GM18517 (cell line): ENCODE measurements at regions not wholly inside any gene's neighbourhood (a gene's known extent, or its start where the extent isn't known, plus 50 kb on each side); places are given as distances from the start of the nearest gene placed in this dataset.

Experiments
- ATAC-seq: cut with Tn5 transposase; IDR thresholded peaks from one replicate; pipeline ENCODE4 v1.9.1; 2021; ENCODE audit warnings: mild to moderate bottlenecking, moderate library complexity; ENCODE audit not compliant: unreplicated experiment

- ATAC-seq, result no peak
Measured at GRCh38 chr14:38850664-38851063, 252.4 kb downstream of the SEC23A start.

GRCh38 chr14:38848243-38848935 lies 254.6 kb downstream of the SEC23A start:
- no peak for ATAC-seq

- no peak for ATAC-seq
Measured at GRCh38 chr14:38847161-38847560, 255.9 kb downstream of the SEC23A start.

GRCh38 chr14:38839694-38840365 lies 263.2 kb downstream of the SEC23A start:
- ATAC-seq, result no peak

- no peak for ATAC-seq
Measured at GRCh38 chr14:38838979-38839323, 264.1 kb downstream of the SEC23A start.

- no peak for ATAC-seq
Measured at GRCh38 chr14:38838049-38838978, 264.7 kb downstream of the SEC23A start.

GRCh38 chr14:38837343-38838048 lies 265.5 kb downstream of the SEC23A start:
- no peak for ATAC-seq

GRCh38 chr14:38836539-38836938 lies 266.5 kb downstream of the SEC23A start:
- ATAC-seq, result no peak

- no peak for ATAC-seq
Measured at GRCh38 chr14:38835874-38836273, 267.2 kb downstream of the SEC23A start.

- no peak for ATAC-seq
Measured at GRCh38 chr14:38828183-38828827, 274.7 kb downstream of the SEC23A start.

- ATAC-seq, result no peak
Measured at GRCh38 chr14:38824706-38825105, 278.3 kb downstream of the SEC23A start.

- ATAC-seq, result no peak
Measured at GRCh38 chr14:38818555-38818954, 284.5 kb downstream of the SEC23A start.

GRCh38 chr14:38808734-38809455 lies 294.1 kb downstream of the SEC23A start:
- ATAC-seq, result no peak

- ATAC-seq, result no peak
Measured at GRCh38 chr14:38799671-38800070, 303.4 kb downstream of the SEC23A start.

- ATAC-seq, result no peak
Measured at GRCh38 chr14:38794677-38795076, 308.4 kb downstream of the SEC23A start.

GRCh38 chr14:38791862-38792261 lies 311.2 kb downstream of the SEC23A start:
- no peak for ATAC-seq

GRCh38 chr14:38790916-38791315 lies 312.1 kb downstream of the SEC23A start:
- ATAC-seq, result no peak

- no peak for ATAC-seq
Measured at GRCh38 chr14:38789805-38790204, 313.2 kb downstream of the SEC23A start.

GRCh38 chr14:38788060-38788459 lies 315.0 kb downstream of the SEC23A start:
- ATAC-seq, result no peak

GRCh38 chr14:38786921-38787320 lies 316.1 kb downstream of the SEC23A start:
- ATAC-seq, result no peak
